ENCODE measurements at regions not wholly inside any gene's neighbourhood (a gene's known extent, or its start where the extent isn't known, plus 50 kb on each side); places are given as distances from the start of the nearest gene placed in this dataset.

- TF ChIP-seq EP300 (IDR thresholded peaks at IDR 0.05) = no peak
- no peak for TF ChIP-seq CTCF (IDR thresholded peaks at IDR 0.05)
- TF ChIP-seq POLR2A (IDR thresholded peaks at IDR 0.05) = no peak
Measured at GRCh38 chr13:105346141-105346775, 1189.2 kb downstream of the EFNB2 start.

All from gastroesophageal sphincter (tissue), 3 donors.